ENCODE measurements at regions not wholly inside any gene's neighbourhood (a gene's known extent, or its start where the extent isn't known, plus 50 kb on each side); places are given as distances from the start of the nearest gene placed in this dataset.
"Not testable (repeated sequence)": the region's sequence is repeated elsewhere in the genome, so short reads cannot be mapped to it uniquely, and the experiment has no call there.

- POLR2A ChIA-PET: no interaction called here
Measured at GRCh38 chr15:47897525-47897924, 180.2 kb downstream of the SEMA6D start.

DNA sequence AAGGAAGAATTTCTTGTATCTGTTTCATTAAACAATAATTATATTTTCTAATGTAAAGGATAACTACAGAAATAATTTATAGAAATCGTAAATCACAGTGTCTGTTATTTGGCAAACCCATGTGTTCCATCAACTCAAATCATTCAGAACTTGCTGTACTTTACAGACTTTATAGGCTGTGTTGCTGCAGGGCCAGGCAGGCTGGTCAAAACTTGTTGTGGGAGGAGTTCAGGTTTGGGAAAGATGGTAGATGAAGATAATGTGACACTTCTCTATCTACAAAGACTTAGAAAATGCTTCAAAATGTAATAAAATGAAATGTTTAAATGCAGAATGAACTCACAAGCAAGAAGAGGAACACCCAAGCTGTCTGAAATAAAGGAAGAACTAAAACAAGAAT is 183.4 kb downstream of the SEMA6D start:
- no peak for TF ChIP-seq CTCF (IDR thresholded peaks at IDR 0.05; ENCODE audit: insufficient read depth, low read length, missing control alignments)
- POLR2A ChIA-PET: no interaction called here
- CTCF ChIA-PET: no interaction called here
- DNase-seq (ENCODE audit: low read depth, low spot score): no peak
- H3K4me3 ChIP-seq (ENCODE audit: low read depth, low read length): no peak overlapping the region

More at GRCh38 chr15:47897525-47897924, 180.2 kb downstream of the SEMA6D start:
- H3K4me3 ChIP-seq (ENCODE audit: low read depth, low read length): no peak overlapping the region
- no peak for TF ChIP-seq CTCF (IDR thresholded peaks at IDR 0.05; ENCODE audit: insufficient read depth, low read length, missing control alignments)
- DNase-seq (ENCODE audit: low read depth, low spot score): no peak
- CTCF ChIA-PET: no interaction called here

DNA sequence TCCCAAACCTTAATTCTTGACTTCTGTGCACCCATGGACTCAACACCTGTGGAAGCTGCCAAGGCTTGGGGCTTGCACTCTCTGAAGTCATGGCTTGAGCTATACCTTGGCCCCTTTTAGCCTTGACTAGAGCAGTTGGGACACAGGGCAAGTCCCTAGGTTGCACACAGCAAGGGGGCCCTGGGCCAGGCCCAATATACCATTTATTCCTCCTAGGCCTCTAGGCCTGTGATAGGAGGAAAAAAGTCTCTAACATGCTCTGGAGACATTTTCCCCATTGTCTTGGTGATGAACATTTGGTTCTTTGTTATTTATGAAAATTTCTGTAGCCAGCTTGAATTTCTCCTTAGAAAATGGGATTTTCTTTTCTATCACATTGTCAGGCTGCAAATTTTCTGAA is 186.1 kb downstream of the SEMA6D start:
- DNase-seq (ENCODE audit: low read depth, low spot score): no peak
- H3K4me3 ChIP-seq (ENCODE audit: low read depth, low read length): no peak overlapping the region
- ChIA-PET CTCF (no interaction called here), POLR2A (no interaction called here)
- no peak for TF ChIP-seq CTCF (IDR thresholded peaks at IDR 0.05; ENCODE audit: insufficient read depth, low read length, missing control alignments)

DNA sequence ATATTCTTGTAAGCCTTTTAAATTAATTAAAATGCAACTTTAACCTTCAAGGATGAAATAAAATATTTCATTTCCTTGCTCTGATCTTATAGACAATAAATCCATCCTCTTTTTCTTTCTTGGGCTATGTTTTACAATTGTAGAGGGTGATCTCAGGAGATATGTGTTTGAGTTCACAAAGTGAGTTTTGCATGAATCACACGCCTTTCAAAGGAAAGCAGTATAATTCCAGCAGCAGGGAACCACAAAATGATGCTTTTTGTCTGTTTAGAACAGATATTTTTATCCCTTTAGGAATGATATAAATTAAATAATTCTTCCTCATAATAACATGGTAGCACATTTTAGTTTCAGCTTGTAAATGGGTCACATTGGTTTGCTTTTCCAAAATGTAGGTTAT is 191.2 kb downstream of the SEMA6D start:
- TF ChIP-seq CTCF (IDR thresholded peaks at IDR 0.05; ENCODE audit: insufficient read depth, low read length, missing control alignments): no peak
- H3K4me3 ChIP-seq (ENCODE audit: low read depth, low read length): no peak overlapping the region
- POLR2A ChIA-PET: no interaction called here
- CTCF ChIA-PET: no interaction called here
- DNase-seq (ENCODE audit: low read depth, low spot score): no peak

DNA sequence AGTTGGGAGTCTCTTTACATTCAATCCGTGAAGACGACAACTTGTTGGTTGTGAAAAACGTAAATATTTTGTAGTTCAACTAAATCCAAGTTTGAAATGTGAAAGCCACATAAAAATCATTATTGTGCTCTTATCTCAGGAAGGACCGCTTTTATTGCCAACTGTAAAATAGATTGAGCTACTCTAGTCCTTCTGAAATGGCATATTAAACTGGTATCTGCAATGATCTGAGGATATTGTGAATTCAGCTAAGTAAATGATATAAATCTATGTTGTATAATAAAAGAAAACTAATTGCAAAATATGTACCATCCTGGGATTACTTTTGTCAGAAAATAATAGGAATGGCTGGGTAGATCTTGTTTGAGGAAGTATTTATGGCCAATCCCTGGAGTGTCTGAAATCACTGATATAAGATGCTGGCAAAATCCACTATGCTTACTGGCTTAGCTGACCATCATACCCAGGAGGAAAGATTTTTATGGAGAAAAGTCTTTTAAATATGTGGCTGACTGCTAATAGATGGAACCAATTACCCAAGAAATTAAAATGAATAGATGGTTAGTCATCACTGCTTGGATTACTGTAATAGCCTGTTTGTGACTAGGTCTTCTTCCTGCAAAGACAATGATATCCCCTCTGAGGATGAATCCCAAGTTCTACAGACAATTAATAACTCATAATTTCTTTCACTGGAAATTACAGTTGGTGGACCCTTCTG is 191.8 kb downstream of the SEMA6D start:
- no peak for TF ChIP-seq CTCF (IDR thresholded peaks at IDR 0.05; ENCODE audit: insufficient read depth, low read length, missing control alignments)
- CTCF ChIA-PET: no interaction called here
- H3K4me3 ChIP-seq (ENCODE audit: low read depth, low read length): no peak overlapping the region
- POLR2A ChIA-PET: no interaction called here
- no peak for DNase-seq (ENCODE audit: low read depth, low spot score)

GRCh38 chr15:47912910-47913309 is 195.6 kb downstream of the SEMA6D start:
- H3K4me3 ChIP-seq (ENCODE audit: low read depth, low read length); DNase-seq (ENCODE audit: low read depth, low spot score); CTCF ChIA-PET; POLR2A ChIA-PET: not testable (repeated sequence)

DNA sequence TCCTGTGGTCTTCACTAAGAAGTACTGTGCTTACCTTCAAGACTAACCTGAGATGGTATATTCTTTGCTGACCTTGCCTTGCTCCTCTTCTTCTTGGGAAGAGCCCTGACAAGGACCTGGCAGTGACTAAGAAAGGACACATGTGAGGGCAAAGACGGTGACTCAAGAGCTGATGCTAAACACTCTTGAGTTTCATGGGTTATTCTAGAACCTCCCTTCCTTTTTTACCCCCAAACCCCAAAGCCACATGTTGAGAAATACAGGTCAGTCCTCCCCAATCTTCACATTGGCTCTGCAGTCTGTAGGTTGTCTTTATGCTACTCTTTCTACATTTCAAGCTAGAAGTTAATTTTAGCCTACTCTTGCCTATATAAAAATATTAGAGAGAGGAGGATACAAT is 200.6 kb downstream of the SEMA6D start:
- H3K4me3 ChIP-seq (ENCODE audit: low read depth, low read length): no peak overlapping the region
- no peak for DNase-seq (ENCODE audit: low read depth, low spot score)
- no peak for TF ChIP-seq CTCF (IDR thresholded peaks at IDR 0.05; ENCODE audit: insufficient read depth, low read length, missing control alignments)
- POLR2A ChIA-PET: no interaction called here
- CTCF ChIA-PET: no interaction called here
